Stimulated activated CD4-positive, alpha-beta T cell treated with anti-CD3 and anti-CD28 coated beads, Interleukin-15, amount 100 ng/mL, for 48 hours (primary cell): ENCODE measurements at regions not wholly inside any gene's neighbourhood (a gene's known extent, or its start where the extent isn't known, plus 50 kb on each side); places are given as distances from the start of the nearest gene placed in this dataset.
"Not testable (repeated sequence)": the region's sequence is repeated elsewhere in the genome, so short reads cannot be mapped to it uniquely, and the experiment has no call there.

ENCODE experiments used
- DNase-seq, 2 donors: peaks; one replicate each; pipeline ENCODE4 v3.0.0-alpha.2; 2020; ENCODE audit warnings: low read depth in 2 of 2

DNA sequence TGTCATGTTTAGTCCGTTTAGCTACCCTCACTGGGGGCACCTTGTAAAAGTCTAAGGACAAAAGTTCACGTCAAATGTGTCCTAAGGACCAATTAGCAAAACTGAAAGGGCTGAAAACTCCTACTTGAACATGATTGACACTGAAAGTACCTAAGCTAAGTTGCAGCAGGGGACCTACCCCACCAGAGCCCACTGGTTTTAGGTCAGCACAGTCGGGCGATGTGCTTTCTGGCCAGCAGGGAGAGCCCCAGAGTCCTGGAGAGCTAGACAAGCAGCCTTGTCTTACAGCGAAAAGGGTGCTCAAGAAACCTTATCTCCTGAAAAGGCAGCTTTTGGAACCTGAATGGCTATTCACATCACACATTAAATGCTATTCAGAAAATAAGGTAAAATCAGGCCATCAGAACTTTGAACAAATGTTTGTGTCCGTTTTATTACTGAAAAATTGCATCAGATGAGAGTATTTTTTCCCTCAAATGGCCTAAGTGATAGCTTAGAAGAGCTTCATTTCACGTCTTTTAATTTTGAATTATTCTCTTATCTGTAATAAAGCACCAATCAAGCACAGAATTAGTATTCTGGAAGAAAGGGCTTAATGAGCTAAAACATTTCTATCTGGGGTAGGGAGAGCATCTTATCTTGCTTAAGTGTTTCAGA is 52.2 kb upstream of the MKI67 start:
- peak; percentile 12 to 44 for DNase-seq

DNA sequence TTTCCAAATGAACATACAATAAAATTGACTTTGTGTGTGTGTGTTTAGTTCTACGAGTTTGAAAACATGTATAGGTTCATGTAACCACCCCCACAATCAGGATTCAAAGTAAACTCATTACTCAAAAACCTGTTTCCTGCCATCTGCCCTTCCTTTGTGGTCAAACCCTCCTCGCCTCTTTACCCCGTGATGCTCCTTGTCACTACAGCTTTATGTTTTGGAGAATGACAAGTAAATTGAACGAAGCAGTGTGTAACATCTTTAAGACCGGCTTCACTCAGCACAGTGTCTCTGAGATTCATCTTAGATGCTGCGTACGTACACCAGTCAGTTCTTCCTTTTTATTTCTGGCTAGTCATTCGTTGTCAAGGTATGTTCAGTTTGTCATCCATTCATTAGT is 54.6 kb upstream of the MKI67 start:
- peak; percentile 16 to 21 for DNase-seq

DNA sequence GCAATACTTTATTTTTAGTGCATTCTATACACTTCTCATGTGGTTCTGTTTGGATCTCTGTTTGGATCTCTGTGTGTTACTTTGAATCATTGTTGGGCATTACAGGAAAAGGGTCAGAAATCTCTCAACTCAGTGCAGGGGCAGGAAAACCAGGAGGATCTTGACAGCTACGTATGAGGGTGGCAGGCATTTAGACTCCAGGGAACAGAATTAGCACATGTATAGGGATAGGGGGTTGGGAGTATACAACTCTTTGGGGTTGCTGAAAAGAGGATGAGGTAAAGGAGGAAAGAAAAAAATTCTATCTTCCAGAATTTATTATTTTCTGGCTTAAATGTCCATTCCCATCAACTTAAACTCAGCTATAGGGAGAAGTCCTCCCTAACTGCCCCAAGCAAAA is 59.4 kb upstream of the MKI67 start:
- no peak for DNase-seq

DNA sequence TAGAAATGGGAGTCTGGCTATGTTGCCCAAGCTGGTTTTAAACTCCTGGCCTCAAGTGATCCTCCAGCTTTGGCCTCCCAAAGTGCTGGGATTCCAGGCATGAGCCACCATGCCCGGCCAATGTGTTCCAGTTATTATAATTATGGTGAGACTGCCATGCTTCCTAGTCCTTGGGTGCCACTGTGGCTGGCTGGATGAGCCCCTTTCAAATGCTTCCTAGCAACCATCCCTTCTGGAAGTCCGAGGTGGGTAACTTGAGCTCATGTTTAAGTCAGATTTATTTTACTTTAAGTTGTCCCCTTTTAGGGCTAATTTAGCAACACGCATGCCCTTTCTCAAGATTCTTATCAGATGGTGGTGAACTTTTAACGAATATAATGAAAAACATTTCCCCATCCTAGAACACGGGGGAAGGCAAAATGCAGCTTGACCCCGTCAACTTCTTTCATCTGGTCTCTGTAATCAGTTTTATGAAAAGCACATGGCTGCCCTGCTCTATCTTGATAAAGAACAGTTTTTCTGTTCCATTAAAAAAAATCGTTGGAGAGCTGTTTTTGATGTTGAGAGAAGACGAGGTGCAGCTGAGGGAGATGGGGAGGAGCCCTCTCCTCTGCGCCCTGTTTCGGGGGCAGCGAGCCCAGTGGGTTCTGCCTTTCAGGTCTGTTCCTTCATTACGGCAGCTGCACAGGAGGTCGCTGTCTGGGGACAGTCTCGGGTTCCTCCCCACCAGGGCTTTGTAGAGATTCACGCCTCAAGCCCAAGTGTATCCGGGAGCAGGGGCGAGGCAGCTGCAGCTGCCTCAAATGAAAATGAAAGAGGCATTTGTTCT is 61.0 kb upstream of the MKI67 start:
- no peak for DNase-seq

DNA sequence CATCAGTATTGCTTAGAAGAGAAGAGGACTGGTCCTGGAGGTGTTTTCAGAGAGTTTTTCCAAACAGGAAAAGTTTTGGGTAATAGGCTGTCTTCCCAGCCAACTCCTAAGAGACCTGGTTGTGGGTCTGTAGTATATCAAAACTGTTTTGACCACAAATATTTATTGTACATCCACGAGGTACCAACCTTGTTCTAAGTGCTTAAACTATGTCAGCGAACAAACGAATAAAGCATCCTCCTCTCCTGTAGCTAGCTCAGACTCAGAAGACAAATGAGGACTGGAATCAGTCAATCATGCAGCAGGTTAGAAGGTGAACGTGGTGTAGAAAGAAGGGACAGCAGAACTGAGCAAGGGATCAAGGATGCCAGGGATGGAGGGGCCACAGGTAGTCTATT is 61.6 kb upstream of the MKI67 start:
- no peak for DNase-seq

DNA sequence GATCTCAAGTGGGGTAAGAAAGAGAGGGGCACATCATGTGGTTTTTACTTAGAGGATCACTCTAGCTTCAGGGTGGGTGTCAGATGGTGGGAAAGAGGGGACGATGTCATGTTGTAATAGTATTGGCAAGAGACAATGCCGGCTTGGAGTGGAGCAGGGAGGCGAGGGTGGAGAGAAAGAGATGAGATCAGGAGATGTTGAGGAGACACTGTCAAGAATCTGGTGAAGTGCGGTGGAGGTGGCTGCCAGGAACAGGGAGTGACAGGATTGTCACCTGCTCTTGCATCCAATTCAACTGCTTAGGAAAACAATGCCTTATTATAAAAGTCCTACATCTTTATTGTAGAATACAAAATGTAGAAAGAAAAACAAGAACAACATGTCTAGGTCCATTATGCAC is 63.0 kb upstream of the MKI67 start:
- no peak for DNase-seq

DNA sequence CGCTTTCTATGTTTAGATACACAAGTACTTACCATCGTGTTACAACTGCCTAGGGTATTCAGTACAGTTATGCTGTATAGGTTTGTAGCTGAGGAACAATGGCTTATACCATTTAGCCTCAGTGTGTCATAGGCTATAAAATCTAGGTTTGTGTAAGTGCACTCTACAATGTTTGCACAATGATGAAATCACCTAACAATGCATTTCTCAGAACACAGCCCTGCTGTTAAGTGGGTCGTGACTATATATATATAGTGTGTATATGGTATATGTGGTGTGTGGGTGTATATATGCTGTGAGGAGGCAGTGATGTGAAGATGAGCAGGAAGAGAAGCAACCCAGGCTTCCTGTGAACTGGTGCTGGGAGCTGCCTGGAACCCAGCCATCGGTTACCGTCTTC is 65.6 kb upstream of the MKI67 start:
- no peak for DNase-seq

DNA sequence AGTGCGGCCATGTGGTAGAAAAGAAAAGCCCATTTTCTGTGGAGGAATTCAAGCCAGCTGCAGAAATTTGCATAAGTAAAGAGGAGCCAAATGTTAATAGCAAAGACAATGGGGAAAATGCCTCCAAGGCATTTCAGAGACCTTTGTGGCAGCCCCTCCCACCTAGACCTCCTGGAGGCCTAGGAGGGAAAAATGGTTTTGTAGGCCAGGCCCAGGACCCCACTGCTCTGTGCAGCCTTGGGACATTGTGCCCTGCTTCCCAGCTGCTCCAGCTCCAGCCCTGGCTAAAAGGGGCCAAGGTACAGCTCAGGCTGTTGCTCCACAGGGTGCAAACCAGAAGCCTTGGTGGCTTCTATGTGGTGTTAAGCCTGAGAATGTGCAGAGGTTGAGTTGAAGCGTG is 75.6 kb upstream of the MKI67 start:
- DNase-seq: not testable (repeated sequence)

DNA sequence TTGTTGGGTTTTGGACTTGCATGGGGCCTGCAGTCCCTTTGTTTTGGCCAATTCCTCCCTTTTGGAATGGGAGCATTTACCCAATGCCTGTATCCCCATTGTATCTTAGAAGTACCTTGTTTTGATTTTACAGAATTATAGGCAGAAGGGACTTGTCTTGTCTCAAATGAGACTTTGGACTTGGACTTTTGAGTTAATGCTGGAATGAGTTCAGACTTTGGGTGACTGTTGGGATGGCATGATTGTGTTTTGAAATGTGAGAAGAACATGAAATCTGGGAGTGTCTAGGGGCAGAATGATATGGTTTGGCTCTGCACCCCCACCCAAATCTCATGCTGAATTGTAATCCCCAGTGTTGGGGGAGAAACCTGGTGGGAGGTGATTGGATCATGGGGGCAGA is 76.8 kb upstream of the MKI67 start:
- DNase-seq: no peak

DNA sequence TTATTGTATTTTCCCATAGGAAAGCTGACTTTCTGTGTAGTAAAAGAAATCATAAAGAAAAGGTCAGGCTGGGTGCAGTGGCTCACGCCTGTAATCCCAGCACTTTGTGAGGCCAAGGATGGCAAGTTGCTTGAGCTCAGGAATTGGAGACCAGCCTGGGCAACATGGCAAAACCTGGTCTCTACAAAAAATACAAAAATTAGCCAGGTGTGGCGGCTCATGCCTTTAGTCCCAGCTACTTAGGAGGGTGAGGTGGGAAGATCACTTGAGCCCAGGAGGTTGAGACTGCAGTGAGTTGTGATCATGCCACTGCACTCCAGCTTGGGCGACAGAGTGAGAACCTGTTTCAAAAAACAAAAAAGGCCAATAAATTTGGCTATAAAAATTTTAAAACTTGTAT is 79.4 kb upstream of the MKI67 start:
- not testable (repeated sequence) for DNase-seq

DNA sequence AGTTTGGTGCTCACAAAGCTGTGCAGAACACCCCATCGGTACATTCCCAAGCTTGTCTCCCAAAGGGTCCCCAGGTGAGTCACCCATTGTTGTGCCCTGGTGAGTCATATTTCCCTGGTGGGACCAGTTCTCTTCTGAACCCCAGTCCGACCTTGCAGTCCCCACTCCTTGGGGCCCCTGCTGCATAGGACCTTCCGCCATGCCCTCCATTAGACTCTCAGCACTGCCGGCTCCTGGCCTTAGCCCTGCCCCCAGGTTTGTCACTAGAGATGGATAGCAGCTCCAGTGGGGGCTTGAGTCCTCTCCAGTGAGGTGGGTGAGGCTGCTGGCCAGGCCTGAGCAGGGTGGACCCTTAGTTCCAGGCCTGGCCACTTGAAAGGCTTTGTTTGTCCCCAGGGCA is 80.5 kb upstream of the MKI67 start:
- no peak for DNase-seq

DNA sequence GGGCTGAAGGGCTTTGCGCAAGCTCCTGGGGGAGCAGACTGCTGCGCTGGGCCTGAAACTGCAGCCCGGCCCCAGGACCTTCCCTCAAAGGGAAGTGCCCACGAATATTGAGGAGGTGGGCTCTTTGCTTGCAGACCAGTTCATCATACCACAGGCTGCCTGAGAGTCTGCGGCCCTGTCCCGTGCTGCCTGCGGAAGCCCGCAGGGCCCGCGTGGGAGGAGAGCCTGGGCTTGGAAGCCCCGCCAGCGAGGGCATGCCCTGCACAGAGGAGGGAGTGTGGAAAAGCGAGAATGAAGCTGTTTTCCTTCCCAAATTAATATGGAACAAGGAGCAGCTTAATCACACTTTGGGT is 83.6 kb upstream of the MKI67 start:
- DNase-seq: no peak

DNA sequence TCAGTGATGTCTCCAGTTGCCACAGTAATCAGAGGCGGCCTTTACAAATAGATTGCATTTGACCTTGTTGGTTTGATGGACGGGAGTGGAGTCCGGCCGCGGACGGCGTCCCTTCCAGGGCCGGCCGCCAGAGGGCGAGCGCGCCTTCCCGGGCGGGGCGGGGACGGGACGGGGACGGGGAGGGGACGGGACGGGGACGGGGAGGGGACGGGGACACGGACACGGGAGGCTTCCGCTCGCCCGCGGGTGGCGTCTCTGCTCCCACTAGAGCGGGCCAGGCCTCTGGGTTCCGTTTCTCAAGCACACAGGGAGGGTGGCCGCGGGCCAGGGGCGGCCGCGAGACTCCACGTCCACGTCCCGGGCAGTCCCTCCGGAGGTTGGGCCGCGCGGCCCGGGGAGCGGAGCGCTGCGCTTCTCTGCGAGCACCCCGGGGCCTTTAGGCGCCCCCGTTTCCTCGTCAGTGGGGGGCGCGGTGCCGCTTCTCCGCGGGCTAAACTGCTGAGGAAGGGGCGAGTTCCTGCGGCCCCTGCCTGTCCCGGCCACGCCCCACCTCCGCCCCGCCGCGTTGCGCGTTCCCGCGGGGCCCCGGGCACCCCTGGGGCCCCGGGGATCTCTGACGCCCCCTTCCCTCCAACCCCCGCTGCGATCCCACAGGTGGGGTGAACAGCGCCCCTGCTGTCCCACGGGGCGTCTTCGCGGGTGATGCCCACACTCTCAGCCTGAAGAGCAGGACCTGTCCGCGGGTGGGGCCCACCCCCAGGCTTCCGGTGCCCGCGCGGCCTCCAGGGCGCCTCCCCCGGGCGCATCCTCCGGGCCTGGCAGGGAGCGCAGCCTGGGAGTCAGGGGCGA is 84.2 kb upstream of the MKI67 start:
- peak in 1 of 2 donors; percentile 71 for DNase-seq

DNA sequence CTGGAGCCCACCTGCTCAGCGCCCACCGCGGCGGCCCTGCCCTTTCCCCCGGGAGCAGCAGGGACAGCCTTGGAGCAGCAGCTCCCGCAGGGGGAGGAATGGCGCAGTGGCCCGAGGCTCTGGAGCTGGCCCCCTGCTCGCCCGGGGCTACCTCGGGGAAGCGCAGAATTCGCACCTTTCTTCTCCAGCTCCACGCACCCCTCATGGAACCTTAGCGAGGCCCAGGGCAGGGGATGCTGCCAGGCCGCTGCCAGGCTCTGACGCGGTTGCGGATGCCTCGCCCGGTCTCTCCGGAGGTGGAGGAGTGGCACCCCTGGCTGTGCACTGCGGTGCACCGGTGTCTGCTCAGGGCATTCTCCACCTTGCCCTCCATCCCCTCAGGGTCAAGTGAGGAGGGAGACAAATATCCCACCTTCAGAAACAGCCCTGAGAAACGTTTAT is 84.9 kb upstream of the MKI67 start:
- DNase-seq: no peak

DNA sequence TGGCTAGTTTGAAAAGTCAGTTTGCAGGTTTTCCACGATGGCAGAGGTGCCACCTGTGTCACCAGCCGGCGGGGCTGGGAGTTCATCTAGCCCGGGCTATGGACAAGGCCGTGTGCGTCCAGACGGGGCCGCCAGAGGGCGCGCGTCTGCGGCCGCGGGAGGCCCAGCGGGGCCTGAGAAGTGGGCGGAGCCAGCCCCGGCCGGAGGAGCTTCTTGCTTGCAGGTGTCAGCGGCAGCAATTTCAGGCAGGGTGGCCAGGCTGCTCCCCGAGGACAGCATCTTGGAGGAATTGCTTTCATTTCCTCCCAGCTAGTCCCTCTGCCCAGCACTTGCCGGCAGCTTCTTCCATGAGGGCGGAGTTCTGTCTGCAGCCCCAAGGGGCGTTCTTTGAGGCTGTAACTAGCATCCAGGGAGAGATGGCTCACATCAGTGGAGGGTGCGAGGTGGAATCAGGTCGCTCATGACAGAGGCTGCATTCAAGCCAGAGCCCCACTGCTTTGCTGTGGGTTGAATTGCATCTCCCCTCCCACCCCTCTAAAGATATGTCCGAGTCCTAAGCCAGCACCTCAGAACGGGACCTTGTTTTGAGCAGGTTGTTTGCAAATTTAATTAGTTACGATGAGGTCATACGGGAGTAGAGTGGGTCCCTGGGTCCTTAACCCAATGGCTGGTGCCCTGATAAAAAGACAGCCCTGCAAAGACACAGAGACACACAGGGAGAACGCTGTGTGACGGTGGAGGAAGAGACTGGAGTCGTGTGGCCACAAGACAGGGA is 85.9 kb upstream of the MKI67 start:
- DNase-seq: peak; percentile 57 to 79

DNA sequence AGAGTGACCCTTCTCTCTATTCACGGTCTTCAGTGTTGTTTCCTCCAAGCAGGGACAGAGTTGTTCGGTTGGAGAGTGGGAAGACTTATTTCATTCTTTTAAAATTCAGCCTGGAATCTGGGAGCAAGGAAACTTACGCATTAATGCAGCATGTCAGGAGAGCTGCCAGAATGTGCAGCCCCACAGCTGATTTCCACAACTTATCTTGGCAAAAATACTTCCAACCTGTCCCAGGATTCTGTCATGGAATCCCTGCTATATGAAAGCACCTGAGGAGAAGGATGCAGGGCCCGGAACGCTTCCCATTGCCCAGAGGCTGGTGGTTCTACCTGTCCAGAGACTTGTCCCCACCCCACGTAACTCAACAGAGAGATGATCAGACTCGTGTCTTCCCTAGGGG is 86.9 kb upstream of the MKI67 start:
- DNase-seq: no peak

DNA sequence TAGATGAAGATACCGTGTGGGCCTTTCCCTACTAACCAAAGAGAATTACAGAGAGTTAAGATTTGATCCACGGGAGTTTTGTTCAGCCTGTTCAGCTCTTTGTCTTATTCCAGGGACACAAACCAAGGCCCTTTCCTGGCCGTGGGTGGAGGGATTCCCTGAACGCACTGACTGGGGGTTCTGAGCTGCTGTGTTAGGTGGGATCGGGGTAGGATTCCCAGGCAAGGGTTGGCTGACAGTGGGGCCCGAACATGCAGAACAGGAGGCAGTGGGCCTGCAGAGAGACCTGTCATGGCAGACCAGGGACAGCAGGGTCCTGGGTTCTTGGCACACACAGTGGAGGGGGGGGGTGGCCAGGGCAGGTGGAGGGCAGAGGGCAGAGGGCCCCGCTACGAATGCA is 89.5 kb upstream of the MKI67 start:
- no peak for DNase-seq

DNA sequence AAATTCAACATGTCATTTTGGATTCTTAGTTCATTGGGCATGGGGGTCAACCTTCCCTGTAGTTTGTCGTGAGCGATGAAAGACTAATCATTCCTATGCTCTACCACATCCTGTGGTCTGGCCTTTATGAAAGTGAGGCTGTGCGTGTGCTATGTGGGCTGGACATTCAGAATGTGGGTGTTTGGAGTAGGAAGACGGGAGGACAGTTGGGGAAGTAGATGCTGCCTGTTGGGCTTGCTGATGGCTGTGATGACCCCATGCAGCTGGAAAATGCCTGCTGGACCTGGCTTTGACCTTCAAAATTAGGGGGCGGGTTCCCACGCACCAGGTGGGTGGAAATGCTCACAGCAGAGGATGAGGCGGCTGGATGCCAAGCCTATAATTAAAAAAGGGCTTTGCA is 90.9 kb upstream of the MKI67 start:
- no peak for DNase-seq

DNA sequence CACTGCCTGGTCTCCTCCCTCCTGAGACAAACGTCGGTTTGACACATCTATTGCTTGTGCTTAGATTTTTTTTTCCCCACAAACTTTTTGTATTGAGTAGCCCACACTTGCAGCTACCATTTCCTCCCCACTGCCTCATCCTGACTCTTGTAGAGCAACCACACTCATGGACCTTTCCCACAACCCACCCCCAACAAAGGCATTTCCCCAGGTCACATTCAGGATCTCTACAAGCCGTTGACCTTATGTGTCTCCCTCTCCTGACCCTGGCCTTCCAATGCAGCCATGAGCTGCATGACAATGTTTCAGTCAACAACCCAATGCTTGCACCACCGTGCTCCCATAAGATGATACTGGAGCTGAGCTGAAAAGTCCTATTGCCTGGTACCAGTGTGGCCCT is 91.9 kb upstream of the MKI67 start:
- DNase-seq: no peak

DNA sequence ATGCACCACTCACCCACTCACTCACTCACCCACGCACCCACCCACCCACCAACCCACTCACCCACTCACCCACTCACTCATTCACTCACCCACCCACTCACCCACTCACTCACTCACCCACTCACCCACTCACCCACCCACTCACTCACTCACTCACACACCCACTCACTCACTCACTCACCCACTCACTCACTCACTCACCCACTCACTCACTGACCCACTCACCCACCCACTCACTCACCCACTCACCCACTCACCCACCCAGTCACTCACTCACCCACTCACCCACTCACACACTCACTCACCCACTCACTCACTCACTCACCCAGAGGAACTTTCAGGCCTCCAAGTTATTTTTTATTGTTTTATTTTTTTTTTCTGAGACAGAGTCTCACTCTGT is 93.1 kb upstream of the MKI67 start:
- DNase-seq: no peak

DNA sequence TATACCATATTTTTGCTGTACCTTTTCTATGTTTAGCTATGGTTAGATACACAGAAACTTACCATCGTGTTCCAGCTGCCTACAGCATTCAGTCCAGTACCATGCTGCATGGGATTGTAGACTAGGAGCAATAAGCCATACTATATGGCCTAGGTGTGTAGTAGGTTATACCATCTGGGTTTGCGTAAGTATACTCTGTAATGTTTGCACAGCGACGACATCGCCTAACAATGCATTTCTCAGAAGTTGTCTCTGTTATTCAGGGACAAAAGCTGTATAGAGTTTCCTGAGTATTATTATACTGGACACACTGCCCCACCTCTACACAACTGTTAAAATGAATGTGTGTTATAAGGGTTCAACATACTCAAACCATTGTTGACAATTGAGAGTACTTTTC is 93.8 kb upstream of the MKI67 start:
- DNase-seq: no peak

DNA sequence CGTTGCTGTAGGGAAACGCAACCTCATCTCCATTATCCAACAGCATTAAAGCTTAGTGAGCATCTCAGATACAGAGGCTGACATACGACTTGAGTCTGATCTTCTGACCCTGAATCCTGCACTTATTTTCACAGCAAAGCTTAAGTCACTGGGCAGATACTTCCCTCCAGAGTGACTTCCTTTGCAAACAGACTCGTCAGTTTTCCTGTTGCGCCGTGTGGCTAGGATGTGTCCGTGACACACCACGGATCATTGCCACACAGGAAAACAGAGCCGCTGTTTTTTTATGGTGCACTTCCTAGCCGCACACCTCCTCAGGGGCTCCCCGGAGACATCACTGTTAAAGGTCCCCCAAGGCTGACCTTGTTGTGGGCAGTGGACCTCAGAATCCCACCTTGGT is 94.9 kb upstream of the MKI67 start:
- no peak for DNase-seq
